IPS-18c (cell line): ENCODE measurements at regions not wholly inside any gene's neighbourhood (a gene's known extent, or its start where the extent isn't known, plus 50 kb on each side); places are given as distances from the start of the nearest gene placed in this dataset.

Experiments
- H3K4me3 ChIP-seq: 2 replicates; pipeline ENCODE4 v1.7.0; 2013; ENCODE audit warnings: low read depth, mild to moderate bottlenecking, low read length, moderate library complexity; ENCODE audit not compliant: insufficient read depth
- H3K9me3 ChIP-seq: one replicate; pipeline ENCODE4 v1.6.1; 2013; ENCODE audit warnings: mild to moderate bottlenecking, low read length, moderate library complexity; ENCODE audit not compliant: control insufficient read depth, insufficient read depth

DNA sequence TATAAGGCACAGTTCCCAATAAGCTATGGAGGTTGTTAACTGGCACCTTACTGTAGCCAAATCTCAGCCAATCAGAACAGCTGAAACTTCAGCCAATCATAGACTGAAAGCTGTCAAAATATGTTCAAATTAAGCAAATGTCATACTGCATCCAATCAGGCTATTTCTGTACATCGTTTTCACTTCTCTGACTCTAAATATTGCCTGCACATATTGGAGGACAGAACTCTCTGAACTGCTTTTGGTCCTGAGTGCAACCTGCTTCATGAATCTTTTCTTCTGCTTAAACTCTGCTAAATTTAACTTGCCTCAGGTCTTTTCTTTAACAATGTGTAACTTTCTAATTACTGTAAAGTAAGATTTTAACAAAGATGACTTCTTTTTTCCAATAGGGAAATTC lies 1198.9 kb upstream of the PCDH7 start:
- Histone ChIP-seq H3K4me3 (no peak overlapping the region), H3K9me3 (no peaks in the 10 kb centered on the region)

DNA sequence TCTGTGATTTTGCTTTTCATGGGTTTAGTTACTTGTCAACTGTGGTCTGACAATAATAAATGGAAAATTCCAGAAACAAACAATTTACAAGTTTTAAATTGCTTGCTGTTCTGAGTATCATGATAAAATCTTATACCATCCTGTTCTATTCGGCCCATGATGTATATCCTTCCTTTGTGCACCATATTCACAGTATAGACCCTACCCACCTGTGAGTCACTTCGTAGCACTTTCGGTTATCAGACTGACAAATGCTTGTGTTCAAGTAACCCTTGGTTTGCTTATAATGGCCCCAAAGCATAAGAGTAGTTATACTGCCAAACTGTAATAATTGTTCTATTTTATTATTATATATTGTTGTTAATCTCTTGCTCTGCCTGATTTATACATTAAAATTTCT lies 1183.4 kb upstream of the PCDH7 start:
- Histone ChIP-seq H3K4me3 (no peak overlapping the region), H3K9me3 (no peaks in the 10 kb centered on the region)

DNA sequence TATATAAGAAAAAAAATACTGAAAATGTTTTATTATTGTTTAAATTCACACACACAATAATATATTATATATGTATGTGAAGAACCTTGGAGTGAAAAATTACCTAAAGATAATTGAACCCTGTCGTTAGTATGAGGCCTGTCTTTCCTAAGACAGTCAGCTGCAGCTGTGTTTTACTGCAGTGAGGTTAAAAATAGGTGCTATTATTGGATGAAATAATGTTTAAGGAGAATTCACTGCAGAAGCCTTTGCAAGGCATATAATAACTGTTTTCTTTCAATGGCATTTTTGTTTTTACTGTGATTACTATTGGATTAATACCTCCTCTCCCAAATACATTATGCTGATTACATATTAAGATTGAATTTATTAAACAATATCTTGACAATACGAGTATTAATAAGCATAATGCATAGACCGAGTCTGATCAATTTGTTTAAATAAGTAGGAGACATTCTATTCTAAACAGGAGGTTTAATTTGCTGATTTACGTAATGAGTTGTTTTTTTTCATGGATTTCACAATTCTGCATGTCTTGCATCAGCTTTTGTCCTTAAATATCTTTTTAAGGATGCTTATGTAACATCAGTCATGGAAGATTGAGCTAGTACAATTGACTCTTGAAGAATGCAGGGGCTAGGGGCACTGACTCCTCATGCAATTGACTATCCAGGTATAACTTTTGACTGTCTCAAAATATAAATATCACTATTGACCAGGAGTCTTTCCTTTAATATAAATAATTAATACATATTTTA lies 1181.1 kb upstream of the PCDH7 start:
- Histone ChIP-seq H3K9me3 (no peaks in the 10 kb centered on the region), H3K4me3 (no peak overlapping the region)

DNA sequence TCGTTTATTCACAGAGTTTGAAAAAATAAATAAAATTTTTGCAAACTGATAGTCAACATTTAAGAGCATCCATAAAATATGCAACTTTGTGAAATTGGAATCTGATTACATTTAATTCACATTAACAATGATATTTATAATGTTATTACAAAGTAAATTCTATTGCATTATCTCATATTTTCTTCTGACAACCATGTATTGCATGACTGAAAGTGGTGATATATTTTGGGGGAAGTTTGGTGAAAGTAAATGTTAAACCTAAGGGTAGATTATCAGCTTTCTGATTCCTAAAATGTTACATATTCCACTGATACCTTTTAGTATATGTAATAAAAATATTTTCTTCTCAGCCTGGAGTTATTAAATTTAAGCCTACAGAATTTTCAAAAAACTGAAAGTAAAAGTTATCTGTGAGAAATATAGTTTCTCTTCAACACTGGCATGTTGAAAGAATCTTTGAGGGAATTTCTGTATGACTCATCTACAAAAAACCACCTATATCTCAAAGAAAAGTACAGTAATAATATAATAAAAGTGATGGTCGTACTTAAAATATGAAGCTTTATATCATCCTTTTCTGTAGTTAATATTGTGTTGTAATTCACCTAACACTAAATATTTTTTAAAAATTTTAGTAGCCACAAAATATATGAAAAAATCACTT lies 1179.6 kb upstream of the PCDH7 start:
- H3K4me3 ChIP-seq, result no peak overlapping the region
- H3K9me3 ChIP-seq, result no peaks in the 10 kb centered on the region

DNA sequence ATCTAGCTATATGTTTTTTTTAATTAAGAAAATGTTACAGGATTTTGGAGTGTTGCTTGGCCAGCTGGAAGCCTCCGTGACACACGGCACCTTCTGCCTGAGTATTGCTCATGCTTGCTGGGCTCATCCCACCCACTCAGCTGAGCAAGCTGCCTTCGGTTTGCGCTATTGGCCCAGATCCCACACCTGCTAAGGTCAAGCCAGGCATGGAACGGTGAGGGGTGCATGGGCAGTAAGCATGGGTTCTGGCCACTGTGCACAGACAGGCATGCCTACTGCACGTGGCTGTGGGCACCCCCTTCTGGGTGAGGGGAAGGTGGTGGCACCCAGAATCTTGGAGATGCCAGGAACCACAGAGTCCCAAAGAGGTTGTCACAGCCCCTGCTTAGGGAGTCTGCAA lies 1178.4 kb upstream of the PCDH7 start:
- no peaks in the 10 kb centered on the region for H3K9me3 ChIP-seq
- no peak overlapping the region for H3K4me3 ChIP-seq

DNA sequence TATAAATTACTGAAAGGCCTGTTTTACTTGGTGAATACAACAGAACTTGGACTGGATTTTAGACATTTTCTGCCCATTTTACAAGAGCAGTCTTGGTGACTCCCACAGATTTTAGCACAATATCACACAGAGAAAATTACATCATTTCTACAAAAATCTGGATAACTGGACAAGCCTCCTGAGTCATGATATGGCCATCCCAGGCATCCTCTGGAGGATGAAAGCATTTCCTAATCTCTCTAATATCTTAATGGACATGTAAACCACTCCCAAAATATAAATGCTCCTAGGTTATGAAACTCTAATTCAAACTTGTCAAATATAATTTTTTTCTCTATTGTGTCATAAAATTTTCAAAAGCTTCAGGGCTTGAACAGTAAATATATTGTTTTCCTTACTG lies 1170.8 kb upstream of the PCDH7 start:
- H3K4me3 ChIP-seq, result no peak overlapping the region
- no peaks in the 10 kb centered on the region for H3K9me3 ChIP-seq

DNA sequence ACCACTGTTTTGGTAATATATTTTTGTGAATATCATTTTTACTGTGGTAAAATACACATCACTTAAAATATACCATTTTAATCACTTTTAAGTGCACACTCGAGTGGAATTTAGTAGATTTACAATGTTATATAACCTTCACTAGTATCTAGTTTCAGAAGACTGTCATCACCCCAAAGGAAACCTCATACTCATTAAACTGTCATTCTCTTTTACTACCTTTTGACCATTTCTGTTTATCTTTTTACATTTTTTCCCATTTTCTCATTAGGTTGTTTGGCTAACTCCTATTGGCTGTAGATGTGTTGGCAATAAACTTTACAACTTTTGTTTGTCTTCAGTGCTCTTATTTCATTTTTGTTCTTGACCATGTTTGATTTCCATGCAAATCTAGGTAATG lies 1168.3 kb upstream of the PCDH7 start:
- Histone ChIP-seq H3K9me3 (no peaks in the 10 kb centered on the region), H3K4me3 (no peak overlapping the region)

DNA sequence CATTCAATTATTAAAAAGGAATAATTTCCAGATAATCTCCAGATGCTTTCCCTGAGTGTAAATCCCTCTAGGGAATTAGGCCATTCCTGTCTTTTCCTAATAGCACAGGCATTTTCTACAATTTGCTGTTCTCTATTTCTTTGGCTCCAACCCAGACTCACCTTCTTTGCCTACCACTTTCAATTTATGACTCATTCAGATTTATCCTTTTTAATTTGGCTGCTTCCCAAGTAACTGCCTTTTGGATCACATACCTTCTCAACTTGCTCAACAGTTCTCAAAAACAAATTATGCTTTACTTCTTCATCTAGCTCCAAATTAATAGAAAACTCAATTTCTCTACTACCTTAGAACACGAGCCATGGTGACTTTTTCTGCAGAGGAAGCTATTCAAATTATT lies 1166.3 kb upstream of the PCDH7 start:
- Histone ChIP-seq H3K9me3 (no peaks in the 10 kb centered on the region), H3K4me3 (no peak overlapping the region)

DNA sequence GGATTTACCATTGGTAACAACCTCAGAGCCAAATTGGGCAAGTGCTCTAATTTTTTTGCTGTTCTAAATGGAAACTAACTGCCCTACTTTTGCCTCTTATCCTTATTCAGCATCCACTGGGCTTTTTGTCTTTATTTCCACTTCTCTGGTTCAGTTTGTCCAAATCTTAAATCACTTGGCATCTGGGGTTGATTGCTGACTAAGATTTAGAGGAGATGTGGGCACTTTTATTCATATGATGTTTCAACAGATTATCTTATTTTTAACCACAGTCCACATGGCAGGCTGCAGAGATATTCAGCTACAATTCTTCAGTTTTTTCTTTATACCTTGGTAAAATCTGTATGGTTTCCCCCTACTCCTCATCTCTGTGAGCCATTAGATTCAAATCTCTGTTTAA lies 1161.4 kb upstream of the PCDH7 start:
- H3K9me3 ChIP-seq, result no peaks in the 10 kb centered on the region
- no peak overlapping the region for H3K4me3 ChIP-seq

DNA sequence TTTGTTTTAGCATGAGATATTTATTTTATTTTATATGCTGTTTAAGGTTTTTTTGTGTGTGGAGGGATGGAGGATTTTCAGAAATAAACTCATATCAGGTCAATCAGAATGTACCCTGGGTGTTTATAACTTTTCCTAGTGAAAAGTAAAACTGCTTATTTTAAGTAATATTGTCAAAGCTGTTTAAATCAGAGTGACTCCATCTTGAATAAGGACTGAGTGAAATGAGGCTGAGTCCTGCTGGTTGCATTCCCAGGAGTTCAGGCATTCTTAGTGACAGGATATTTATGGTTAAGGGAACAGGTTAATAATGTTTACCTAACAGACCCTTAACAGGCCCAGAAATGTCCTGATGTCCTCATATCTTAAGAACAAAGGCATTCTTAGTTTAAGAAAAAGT lies 1160.9 kb upstream of the PCDH7 start:
- no peaks in the 10 kb centered on the region for H3K9me3 ChIP-seq
- H3K4me3 ChIP-seq, result no peak overlapping the region

DNA sequence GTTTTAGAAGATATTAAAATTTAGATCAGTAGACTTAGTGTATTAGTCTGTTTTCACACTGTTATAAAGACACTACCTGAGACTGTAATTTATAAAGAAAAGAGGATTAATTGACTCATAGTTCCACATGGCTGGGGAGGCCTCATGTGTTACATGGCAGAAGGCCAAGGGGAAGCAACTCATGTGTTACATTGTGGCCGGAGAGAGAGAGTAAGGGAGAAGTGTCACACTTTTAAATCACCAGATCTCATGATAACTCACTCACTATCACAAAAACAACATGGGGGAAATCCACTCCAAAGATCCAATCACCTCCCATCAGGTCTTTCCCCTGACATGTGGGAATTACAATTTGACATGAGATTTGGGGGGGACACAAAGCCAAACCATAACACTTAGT lies 1159.7 kb upstream of the PCDH7 start:
- H3K9me3 ChIP-seq, result no peaks in the 10 kb centered on the region

DNA sequence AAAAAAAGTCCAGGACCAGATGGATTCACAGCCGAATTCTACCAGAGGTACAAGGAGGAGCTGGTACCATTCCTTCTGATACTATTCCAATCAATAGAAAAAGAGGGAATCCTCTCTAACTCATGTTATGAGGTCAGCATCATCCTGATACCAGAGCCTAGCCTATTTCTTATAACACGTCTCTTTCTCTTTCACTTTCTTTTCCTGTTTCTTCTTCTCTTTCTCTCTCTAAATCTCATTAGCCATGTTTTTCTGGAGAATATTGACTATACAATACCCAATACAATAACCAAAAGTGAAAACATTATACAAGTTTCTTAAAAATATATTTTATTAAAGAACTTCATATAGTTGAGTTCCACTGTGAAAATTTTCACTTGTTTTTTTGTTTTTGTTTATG lies 1154.9 kb upstream of the PCDH7 start:
- H3K4me3 ChIP-seq, result no peak overlapping the region
- no peaks in the 10 kb centered on the region for H3K9me3 ChIP-seq

More for the DNA sequence above, 1159.7 kb upstream of the PCDH7 start:
- H3K4me3 ChIP-seq, result no peak overlapping the region

DNA sequence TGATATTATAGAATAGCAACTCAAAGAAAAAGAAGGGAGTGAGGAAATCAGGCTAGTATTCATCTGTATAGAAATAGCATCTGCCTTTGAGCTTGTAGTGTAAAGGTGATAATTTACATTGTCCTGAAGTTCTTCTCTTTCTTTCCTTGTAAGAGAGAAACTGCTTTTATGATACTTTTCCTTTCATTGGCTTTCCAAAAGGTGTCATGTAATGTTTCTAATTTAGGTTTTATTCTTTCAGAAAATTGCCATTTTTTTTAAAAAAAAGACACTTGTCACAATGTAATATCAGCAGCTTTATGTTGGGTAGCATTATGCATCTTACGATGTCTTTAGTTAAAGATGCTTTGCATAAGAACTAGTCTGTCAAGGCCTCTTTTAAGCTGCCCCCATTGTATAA lies 1153.8 kb upstream of the PCDH7 start:
- H3K9me3 ChIP-seq, result no peaks in the 10 kb centered on the region
- H3K4me3 ChIP-seq, result no peak overlapping the region

DNA sequence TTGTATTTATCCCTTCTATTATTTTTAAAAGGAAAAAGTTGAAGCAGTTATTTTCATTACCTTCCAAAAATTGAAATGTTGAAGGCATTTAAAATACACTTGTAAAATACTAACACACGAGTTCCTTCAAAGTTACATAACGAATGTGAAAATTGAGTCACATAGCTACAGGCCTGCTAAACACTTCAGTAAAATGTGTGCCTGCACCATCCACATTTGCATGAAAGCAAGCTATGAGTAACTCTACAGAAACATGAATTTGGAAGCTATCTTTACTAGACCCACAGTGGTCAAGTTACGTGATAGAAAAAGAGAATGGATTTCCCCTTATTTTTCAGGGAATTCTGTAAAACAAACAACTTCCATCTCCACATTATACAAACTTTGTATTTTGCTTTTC lies 1148.8 kb upstream of the PCDH7 start:
- H3K4me3 ChIP-seq, result no peak overlapping the region
- H3K9me3 ChIP-seq, result no peaks in the 10 kb centered on the region

DNA sequence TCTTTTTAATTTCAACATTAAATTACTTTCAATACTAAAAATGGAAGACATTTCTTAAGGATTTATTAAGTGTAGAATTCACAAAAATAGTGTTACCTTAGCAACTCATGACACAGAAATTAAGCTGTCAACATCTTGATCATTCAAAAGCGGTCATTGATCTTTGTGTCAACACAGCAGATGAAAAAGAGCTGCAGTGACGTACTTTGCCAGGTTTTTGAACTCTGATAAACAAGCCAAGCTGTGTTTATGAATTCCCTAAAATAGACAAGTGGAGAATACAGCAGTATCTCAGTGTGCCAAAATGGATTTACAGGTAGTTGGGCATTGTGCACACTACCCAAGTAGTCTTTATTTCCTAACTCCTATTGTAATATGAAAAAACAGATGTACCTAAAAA lies 1141.8 kb upstream of the PCDH7 start:
- Histone ChIP-seq H3K9me3 (no peaks in the 10 kb centered on the region), H3K4me3 (no peak overlapping the region)

DNA sequence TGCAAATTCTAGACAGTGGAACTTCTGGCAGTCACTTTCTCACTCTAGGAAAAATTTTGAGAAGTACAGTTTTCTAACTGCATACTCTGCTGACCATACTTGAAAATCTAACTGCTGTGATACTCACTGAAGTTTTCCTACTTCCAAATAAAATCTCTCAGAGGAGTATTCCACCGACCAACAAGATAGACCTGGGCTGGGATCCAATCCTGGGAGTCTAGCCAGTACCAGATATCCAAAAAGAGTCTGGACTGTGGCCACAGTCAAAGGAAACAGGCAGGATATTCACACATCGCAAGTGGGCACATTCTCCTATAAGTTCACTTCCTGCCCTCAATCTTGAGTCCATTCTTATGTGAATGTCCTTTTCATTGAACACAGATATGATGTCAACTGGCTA lies 1138.7 kb upstream of the PCDH7 start:
- Histone ChIP-seq H3K9me3 (no peaks in the 10 kb centered on the region), H3K4me3 (no peak overlapping the region)

DNA sequence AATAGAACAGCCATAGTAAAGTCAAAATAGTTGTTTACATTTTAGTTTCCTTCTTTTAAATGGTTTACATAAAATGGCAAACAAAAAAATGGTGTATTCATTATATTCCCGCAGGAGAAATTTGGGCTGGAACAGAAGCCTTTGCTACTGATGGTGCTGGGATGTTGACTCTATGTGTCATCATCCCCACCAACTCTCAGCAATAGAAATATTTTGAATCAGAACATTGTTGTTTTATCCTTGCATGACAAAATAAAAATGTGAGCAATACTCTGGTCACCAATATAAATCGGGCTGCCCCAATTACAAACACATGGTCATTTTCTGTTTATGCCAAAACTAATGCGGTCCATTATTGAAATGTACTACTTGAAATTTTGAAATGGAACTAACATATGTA lies 1131.6 kb upstream of the PCDH7 start:
- Histone ChIP-seq H3K9me3 (no peaks in the 10 kb centered on the region), H3K4me3 (no peak overlapping the region)

DNA sequence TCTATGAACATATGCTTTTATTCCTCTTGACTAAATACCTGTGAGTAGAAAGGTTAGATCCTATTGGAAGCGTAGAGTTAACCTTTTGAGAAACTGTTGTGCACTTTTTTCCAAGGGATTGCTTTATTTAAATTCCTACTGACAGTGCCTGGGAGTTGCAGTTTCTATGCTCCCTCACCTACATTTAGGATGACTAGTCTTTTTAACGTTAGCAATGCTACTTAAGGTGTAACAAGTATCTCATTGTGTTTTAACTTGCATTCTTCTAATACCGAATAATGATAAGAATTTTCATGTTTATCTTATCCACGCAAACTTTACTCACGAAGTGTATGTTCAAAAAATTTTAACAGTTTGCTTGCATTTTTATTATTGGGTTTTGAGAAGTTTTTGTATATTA lies 1123.9 kb upstream of the PCDH7 start:
- Histone ChIP-seq H3K9me3 (no peaks in the 10 kb centered on the region), H3K4me3 (no peak overlapping the region)

DNA sequence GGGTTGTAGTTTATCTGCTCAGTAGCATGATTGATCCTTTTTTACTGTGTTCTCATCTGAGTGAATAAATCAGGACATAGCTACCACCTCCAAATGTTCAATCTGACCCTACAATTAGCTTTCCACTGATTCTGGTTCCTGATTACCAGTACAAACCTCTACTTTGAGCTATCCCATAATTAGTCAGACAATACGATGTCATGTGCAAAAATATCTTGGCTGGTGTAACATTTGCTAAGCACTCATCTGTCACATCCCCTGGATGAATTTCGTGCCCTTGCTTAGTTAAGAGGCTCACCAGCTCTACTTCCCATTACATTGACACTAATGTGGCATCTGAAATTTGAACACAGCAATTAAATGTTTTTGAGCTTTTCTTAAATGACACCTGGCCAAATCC lies 1101.0 kb upstream of the PCDH7 start:
- Histone ChIP-seq H3K9me3 (no peaks in the 10 kb centered on the region), H3K4me3 (no peak overlapping the region)
